Right lobe of liver (tissue), 6 donors: ENCODE measurements at regions not wholly inside any gene's neighbourhood (a gene's known extent, or its start where the extent isn't known, plus 50 kb on each side); places are given as distances from the start of the nearest gene placed in this dataset.

ENCODE experiments used
- ATAC-seq, 4 donors: fragments of 200-7000 bp; cut with Tn5 transposase; one replicate each; pipeline ENCODE4 v1.9.1; 2020; ENCODE audit warnings: mild to moderate bottlenecking in 4 of 4, moderate library complexity in 4 of 4
- DNase-seq, 3 donors: peaks; one replicate each; pipeline ENCODE4 v3.0.0-alpha.2; 2020
- H3K27ac ChIP-seq, 3 donors: fragments of 200-600 bp; one replicate each; pipeline ENCODE4 v1.8.0; 2022
- H3K27me3 ChIP-seq, 2 donors: fragments of 200-600 bp; one replicate each; pipeline ENCODE4 v1.8.0; 2022
- H3K36me3 ChIP-seq, 4 donors: fragments of 200-600 bp; sonication (generic) in 1 of 4; one replicate each; pipeline versions ENCODE4 v1.5.1 to v1.8.0; 2017 to 2022; ENCODE audit warnings: control low read depth in 1 of 4
- H3K4me1 ChIP-seq, 4 donors: fragments of 200-600 bp; sonication (generic) in 1 of 4; one replicate each; pipeline versions ENCODE4 v1.5.1 to v1.8.0; 2017 to 2022; ENCODE audit warnings: control low read depth in 1 of 4
- H3K4me3 ChIP-seq, 3 donors: fragments of 200-600 bp; one replicate each; pipeline ENCODE4 v1.8.0; 2022
- H3K9me3 ChIP-seq, 4 donors: fragments of 200-600 bp; sonication (generic) in 1 of 4; one replicate each; pipeline versions ENCODE4 v1.5.1 to v1.8.0; 2017 to 2022; ENCODE audit warnings: control low read depth in 1 of 4
- POLR2A ChIP-seq: fragments of 450-650 bp; IDR thresholded peaks from one replicate; pipeline ENCODE4 v1.6.1; 2017; ENCODE audit warnings: antibody characterized with exemption, mild to moderate bottlenecking
- WGBS: methylation state at CpG from one replicate; pipeline ENCODE4 v1.1.6; 2018; ENCODE audit warnings: low coverage, low lambda C conversion rate; ENCODE audit not compliant: insufficient coverage; ENCODE audit errors: missing lambda C conversion rate; 5-methylcytosine and 5-hydroxymethylcytosine counted together
- intact Hi-C, 2 donors: fragments of 100-400 bp; cut with DNase I; formaldehyde crosslinking; loops; one replicate each; pipeline versions ENCODE4 v1.11.2 to v1.14.1; 2022
- TF ChIP-seq, protein P1 (sequence below), 4 donors: fragments of 200-600 bp in 3 of 4; fragments of 450-650 bp in 1 of 4; IDR thresholded peaks; one replicate each; pipeline versions ENCODE4 v1.5.1 to v1.8.0; 2016 to 2022; ENCODE audit warnings: antibody characterized with exemption in 4 of 4, mild to moderate bottlenecking in 2 of 4
- donor health status: DM: no; HTN: yes; CAD: no.
- donor health status: DM: no; HTN: no; CAD: no.
- donor health status: DM: no; HTN: no; CAD: no.
- donor health status: DM: no; HTN: yes; CAD: no.
- donor health status: DM: no; HTN: yes; CAD: no.

DNA sequence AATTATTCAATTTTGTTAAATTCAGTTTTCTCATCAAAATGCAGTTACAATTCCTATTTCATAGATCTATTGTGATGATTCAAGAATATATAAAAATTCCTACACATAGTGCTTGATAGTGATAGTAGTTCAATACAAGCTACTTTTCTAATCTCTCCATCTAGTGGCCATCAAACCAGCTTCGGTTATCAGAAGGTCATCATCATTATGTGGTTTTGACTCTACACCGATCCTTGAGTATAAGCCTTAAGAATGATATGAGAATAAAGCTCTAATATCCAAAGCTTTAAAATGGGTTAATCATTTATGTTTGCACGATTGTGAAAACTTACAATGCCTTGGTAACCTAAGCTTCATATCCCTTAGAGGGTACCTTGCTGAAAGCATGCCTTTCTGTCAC, 167.5 kb upstream of the PREP start:
- ATAC-seq (no peak), DNase-seq (no peak)
- peaks cover 0 to 4% of the 10 kb centered on the region in 2 donors for H3K27me3 ChIP-seq
- H3K4me1 ChIP-seq = no peaks in the 10 kb centered on the region
- no peaks in the 10 kb centered on the region for H3K36me3 ChIP-seq
- no peak for TF ChIP-seq POLR2A
- TF ChIP-seq, protein P1, sequence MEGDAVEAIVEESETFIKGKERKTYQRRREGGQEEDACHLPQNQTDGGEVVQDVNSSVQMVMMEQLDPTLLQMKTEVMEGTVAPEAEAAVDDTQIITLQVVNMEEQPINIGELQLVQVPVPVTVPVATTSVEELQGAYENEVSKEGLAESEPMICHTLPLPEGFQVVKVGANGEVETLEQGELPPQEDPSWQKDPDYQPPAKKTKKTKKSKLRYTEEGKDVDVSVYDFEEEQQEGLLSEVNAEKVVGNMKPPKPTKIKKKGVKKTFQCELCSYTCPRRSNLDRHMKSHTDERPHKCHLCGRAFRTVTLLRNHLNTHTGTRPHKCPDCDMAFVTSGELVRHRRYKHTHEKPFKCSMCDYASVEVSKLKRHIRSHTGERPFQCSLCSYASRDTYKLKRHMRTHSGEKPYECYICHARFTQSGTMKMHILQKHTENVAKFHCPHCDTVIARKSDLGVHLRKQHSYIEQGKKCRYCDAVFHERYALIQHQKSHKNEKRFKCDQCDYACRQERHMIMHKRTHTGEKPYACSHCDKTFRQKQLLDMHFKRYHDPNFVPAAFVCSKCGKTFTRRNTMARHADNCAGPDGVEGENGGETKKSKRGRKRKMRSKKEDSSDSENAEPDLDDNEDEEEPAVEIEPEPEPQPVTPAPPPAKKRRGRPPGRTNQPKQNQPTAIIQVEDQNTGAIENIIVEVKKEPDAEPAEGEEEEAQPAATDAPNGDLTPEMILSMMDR (IDR thresholded peaks at IDR 0.05) = no peak
- H3K9me3 ChIP-seq = no peaks in the 10 kb centered on the region
- no peak overlapping the region for H3K27ac ChIP-seq
- intact Hi-C loops = no loop called here
- H3K4me3 ChIP-seq = no peak overlapping the region
- 43% methylated on average over 3 of the region's 3 CpGs for WGBS

DNA sequence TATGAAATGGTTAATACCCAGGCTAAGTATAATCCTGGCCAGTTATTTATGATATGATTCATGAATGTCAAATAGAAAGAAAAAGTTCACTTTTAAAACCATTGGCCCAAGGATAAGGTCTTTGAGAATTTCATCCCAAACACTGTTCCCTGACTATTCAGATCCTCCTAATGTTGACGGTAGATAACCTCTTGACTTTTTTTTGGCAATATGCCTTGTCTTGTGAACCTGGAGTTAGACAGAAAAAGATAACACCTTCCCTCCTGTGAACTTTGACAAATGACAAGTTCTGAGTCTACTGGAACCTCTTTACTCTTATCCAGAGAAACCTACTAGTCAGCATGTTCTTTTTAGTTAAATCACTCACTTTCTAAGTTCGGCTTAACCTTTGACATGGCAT, 166.8 kb upstream of the PREP start:
- H3K36me3 ChIP-seq = no peaks in the 10 kb centered on the region
- TF ChIP-seq, protein P1 (IDR thresholded peaks at IDR 0.05) = no peak
- no peak for TF ChIP-seq POLR2A
- no peak overlapping the region for H3K27ac ChIP-seq
- intact Hi-C loops = no loop called here
- H3K4me3 ChIP-seq = no peak overlapping the region
- no peaks in the 10 kb centered on the region for H3K9me3 ChIP-seq
- no peaks in the 10 kb centered on the region for H3K4me1 ChIP-seq
- H3K27me3 ChIP-seq = peaks cover 0 to 4% of the 10 kb centered on the region in 2 donors
- ATAC-seq (peak; percentile 70 to 90 (median 75)), DNase-seq (no peak)
- WGBS = 18% methylated on average over 2 of the region's 2 CpGs

DNA sequence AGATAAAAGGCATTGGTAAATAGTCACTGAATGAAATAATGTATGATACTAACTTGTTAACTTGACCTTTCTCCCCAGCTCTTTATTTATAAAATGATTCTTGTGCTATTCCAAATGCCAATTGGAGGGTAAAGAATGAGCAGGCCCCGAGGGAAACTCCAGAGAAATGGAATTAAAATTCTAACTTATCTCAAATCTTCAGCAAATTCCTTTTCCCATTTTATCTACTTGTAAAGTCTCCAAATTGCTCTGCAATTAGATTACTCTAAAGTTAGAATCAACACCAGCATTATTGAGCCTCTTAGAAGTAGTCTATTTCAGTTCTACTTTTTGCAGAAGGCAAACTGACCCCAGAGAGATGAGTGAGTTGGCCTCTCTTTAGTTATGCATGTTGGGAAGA, 165.9 kb upstream of the PREP start:
- H3K27ac ChIP-seq = no peak overlapping the region
- peaks cover 0 to 4% of the 10 kb centered on the region in 2 donors for H3K27me3 ChIP-seq
- H3K4me1 ChIP-seq = no peaks in the 10 kb centered on the region
- no peak for TF ChIP-seq POLR2A
- TF ChIP-seq, protein P1 (IDR thresholded peaks at IDR 0.05) = no peak
- intact Hi-C loops = no loop called here
- H3K9me3 ChIP-seq = no peaks in the 10 kb centered on the region
- DNase-seq (no peak), ATAC-seq (no peak)
- 22% methylated on average over 1 of the region's 1 CpG for WGBS
- no peak overlapping the region for H3K4me3 ChIP-seq
- no peaks in the 10 kb centered on the region for H3K36me3 ChIP-seq

DNA sequence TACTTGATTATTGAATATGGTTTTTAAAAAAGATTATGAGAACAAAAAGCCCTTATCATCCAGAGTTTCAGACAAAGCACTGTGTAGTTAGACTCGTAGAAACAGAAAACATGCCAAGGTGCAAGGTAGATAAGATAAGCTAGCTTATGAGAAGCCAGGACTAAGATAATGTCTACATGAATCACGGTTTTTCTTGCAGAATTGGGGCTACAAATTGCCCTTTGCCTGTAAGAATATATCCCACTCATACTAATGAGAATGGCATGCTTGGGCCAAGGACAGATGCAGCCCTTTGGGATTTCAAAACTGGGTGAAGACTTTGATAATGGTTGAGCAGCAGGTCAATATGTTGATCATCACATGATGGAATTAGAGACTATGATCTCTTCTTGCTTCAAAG, 165.3 kb upstream of the PREP start:
- H3K27ac ChIP-seq = no peak overlapping the region
- ATAC-seq = no peak
- WGBS = 22% methylated on average over 2 of the region's 2 CpGs
- DNase-seq = no peak
- H3K36me3 ChIP-seq = no peaks in the 10 kb centered on the region
- H3K9me3 ChIP-seq = no peaks in the 10 kb centered on the region
- H3K4me3 ChIP-seq = no peak overlapping the region
- no peaks in the 10 kb centered on the region for H3K4me1 ChIP-seq
- TF ChIP-seq, protein P1 (IDR thresholded peaks at IDR 0.05) = no peak
- no peak for TF ChIP-seq POLR2A
- peaks cover 0 to 4% of the 10 kb centered on the region in 2 donors for H3K27me3 ChIP-seq
- intact Hi-C loops = no loop called here

DNA sequence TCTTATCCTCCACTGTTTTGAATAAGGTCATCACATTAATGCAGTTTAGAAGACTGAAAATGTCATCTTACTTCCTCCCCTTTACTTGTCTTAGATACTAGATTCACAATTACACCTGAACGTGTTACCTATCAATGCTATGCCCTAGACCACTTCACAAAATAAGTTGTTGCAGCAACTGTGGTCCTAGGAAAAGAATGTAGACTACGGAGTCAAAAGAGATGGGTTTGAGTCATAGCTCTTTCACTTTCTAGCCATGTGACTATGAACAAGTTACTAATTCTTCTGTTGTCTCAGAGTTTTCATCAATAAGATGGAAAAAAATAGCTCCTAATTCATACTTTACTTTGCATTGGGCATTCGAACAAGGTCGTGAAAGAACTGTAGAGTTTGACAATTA, 164.3 kb upstream of the PREP start:
- ATAC-seq = no peak
- Histone ChIP-seq H3K9me3 (no peaks in the 10 kb centered on the region), H3K4me3 (no peak overlapping the region), H3K4me1 (no peaks in the 10 kb centered on the region), H3K36me3 (no peaks in the 10 kb centered on the region), H3K27ac (no peak overlapping the region), H3K27me3 (peaks cover 0 to 4% of the 10 kb centered on the region in 2 donors)
- intact Hi-C loops = no loop called here
- TF ChIP-seq, protein P1 (IDR thresholded peaks at IDR 0.05) = no peak
- no peak for TF ChIP-seq POLR2A
- DNase-seq = no peak
- 57% methylated on average over 4 of the region's 4 CpGs for WGBS
